Right lobe of liver (tissue), 6 donors: ENCODE measurements at regions not wholly inside any gene's neighbourhood (a gene's known extent, or its start where the extent isn't known, plus 50 kb on each side); places are given as distances from the start of the nearest gene placed in this dataset.
A peak's percentile ranks its signal among the peaks of the same experiment; 100 is the strongest.

ENCODE experiments used
- ATAC-seq, 4 donors: fragments of 200-7000 bp; cut with Tn5 transposase; one replicate each; pipeline ENCODE4 v1.9.1; 2020; ENCODE audit warnings: mild to moderate bottlenecking in 4 of 4, moderate library complexity in 4 of 4
- DNase-seq, 3 donors: peaks; one replicate each; pipeline ENCODE4 v3.0.0-alpha.2; 2020
- H3K27ac ChIP-seq, 3 donors: fragments of 200-600 bp; one replicate each; pipeline ENCODE4 v1.8.0; 2022
- H3K27me3 ChIP-seq, 2 donors: fragments of 200-600 bp; one replicate each; pipeline ENCODE4 v1.8.0; 2022
- H3K36me3 ChIP-seq, 4 donors: fragments of 200-600 bp; sonication (generic) in 1 of 4; one replicate each; pipeline versions ENCODE4 v1.5.1 to v1.8.0; 2017 to 2022; ENCODE audit warnings: control low read depth in 1 of 4
- H3K4me1 ChIP-seq, 4 donors: fragments of 200-600 bp; sonication (generic) in 1 of 4; one replicate each; pipeline versions ENCODE4 v1.5.1 to v1.8.0; 2017 to 2022; ENCODE audit warnings: control low read depth in 1 of 4
- H3K4me3 ChIP-seq, 3 donors: fragments of 200-600 bp; one replicate each; pipeline ENCODE4 v1.8.0; 2022
- H3K9me3 ChIP-seq, 4 donors: fragments of 200-600 bp; sonication (generic) in 1 of 4; one replicate each; pipeline versions ENCODE4 v1.5.1 to v1.8.0; 2017 to 2022; ENCODE audit warnings: control low read depth in 1 of 4
- CTCF ChIP-seq, 4 donors: fragments of 200-600 bp in 3 of 4; fragments of 450-650 bp in 1 of 4; IDR thresholded peaks; one replicate each; pipeline versions ENCODE4 v1.5.1 to v1.8.0; 2016 to 2022; ENCODE audit warnings: antibody characterized with exemption in 4 of 4, mild to moderate bottlenecking in 2 of 4
- POLR2A ChIP-seq: fragments of 450-650 bp; IDR thresholded peaks from one replicate; pipeline ENCODE4 v1.6.1; 2017; ENCODE audit warnings: antibody characterized with exemption, mild to moderate bottlenecking
- WGBS: methylation state at CpG from one replicate; pipeline ENCODE4 v1.1.6; 2018; ENCODE audit warnings: low coverage, low lambda C conversion rate; ENCODE audit not compliant: insufficient coverage; ENCODE audit errors: missing lambda C conversion rate; 5-methylcytosine and 5-hydroxymethylcytosine counted together
- intact Hi-C, 2 donors: fragments of 100-400 bp; cut with DNase I; formaldehyde crosslinking; loops; one replicate each; pipeline versions ENCODE4 v1.11.2 to v1.14.1; 2022
- donor health status: DM: no; HTN: yes; CAD: no.
- donor health status: DM: no; HTN: no; CAD: no.
- donor health status: DM: no; HTN: no; CAD: no.
- donor health status: DM: no; HTN: yes; CAD: no.
- donor health status: DM: no; HTN: yes; CAD: no.

GRCh38 chr21:8991088-8991907, 1530.1 kb upstream of the TPTE start:
- Histone ChIP-seq H3K27me3 (peaks cover 0 to 17% of the 10 kb centered on the region in 2 donors), H3K4me3 (no peak overlapping the region), H3K36me3 (no peaks in the 10 kb centered on the region), H3K9me3 (no peaks in the 10 kb centered on the region), H3K4me1 (no peaks in the 10 kb centered on the region), H3K27ac (no peak overlapping the region)
- 38% methylated on average over 14 of the region's 14 CpGs for WGBS
- TF ChIP-seq POLR2A (no peak), CTCF (IDR thresholded peaks at IDR 0.05) (no peak)
- intact Hi-C loops = no loop called here
- DNase-seq (no peak), ATAC-seq (peak in 1 of 4 donors; percentile 2)

DNA sequence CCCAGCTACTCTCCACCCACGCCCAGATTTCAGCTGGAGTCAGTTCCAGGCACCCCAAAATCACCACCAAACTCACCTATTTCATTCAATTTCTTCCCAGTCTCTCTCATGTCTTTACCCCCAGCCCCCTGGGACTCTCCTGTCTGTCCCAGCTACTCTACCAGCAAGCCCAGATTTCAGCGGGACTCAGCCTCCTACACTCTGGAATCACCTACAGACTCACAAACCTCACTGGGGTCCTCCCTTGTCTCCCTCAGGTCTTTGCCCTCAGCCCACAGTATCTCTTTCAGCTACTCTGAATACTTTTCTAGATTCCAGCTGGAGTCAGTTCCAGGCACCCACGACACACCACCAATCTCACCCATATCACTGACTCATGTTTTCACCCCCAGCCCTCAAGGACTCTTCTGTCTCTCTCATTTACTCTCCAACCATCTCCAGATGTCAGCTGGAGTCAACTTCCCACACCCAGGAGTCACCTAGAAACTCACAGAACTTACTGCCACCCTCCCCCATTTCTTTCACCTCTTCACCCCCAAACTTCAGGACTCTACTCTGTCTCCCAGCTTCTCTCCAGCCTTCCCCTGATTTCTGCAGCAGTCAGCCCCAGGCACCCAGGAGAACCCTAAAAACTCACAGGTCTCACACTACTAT, 1529.3 kb upstream of the TPTE start:
- ATAC-seq (peak; percentile 5 to 13 (median 11)), DNase-seq (no peak)
- Histone ChIP-seq H3K36me3 (no peaks in the 10 kb centered on the region), H3K9me3 (no peaks in the 10 kb centered on the region), H3K27me3 (peaks cover 0 to 17% of the 10 kb centered on the region in 2 donors), H3K27ac (no peak overlapping the region), H3K4me1 (no peaks in the 10 kb centered on the region), H3K4me3 (no peak overlapping the region)
- no peak for TF ChIP-seq POLR2A
- no peak for TF ChIP-seq CTCF (IDR thresholded peaks at IDR 0.05)
- WGBS = 35% methylated on average over 3 of the region's 3 CpGs
- intact Hi-C loops = no loop called here

- 40% methylated on average over 6 of the region's 6 CpGs for WGBS
- Histone ChIP-seq H3K4me1 (no peaks in the 10 kb centered on the region), H3K9me3 (no peaks in the 10 kb centered on the region), H3K36me3 (no peaks in the 10 kb centered on the region), H3K27ac (no peak overlapping the region), H3K27me3 (peaks cover 0 to 17% of the 10 kb centered on the region in 2 donors), H3K4me3 (no peak overlapping the region)
- intact Hi-C loops = no loop called here
- peak; percentile 20 to 44 (median 40) for ATAC-seq
- TF ChIP-seq CTCF (IDR thresholded peaks at IDR 0.05) (no peak), POLR2A (no peak)
- peak in 1 of 3 donors; percentile 32 for DNase-seq
Observed at GRCh38 chr21:8992731-8993174, 1528.6 kb upstream of the TPTE start.

GRCh38 chr21:8993284-8993942, 1528.0 kb upstream of the TPTE start:
- H3K4me1 ChIP-seq = no peaks in the 10 kb centered on the region
- peak in 3 of 4 donors; percentile 4 to 21 (median 18) for ATAC-seq
- H3K9me3 ChIP-seq = no peaks in the 10 kb centered on the region

More at GRCh38 chr21:8993284-8993942, 1528.0 kb upstream of the TPTE start:
- 18% methylated on average over 3 of the region's 3 CpGs for WGBS
- H3K27ac ChIP-seq = no peak overlapping the region
- H3K4me3 ChIP-seq = no peak overlapping the region
- no peaks in the 10 kb centered on the region for H3K36me3 ChIP-seq
- DNase-seq = no peak
- H3K27me3 ChIP-seq = peaks cover 0 to 17% of the 10 kb centered on the region in 2 donors
- intact Hi-C loops = no loop called here
- TF ChIP-seq POLR2A = no peak
- TF ChIP-seq CTCF (IDR thresholded peaks at IDR 0.05) = no peak
